Activated B cell treated with CpG ODN at 0.5 μM for 24 hours (primary cell): ENCODE measurements at regions not wholly inside any gene's neighbourhood (a gene's known extent, or its start where the extent isn't known, plus 50 kb on each side); places are given as distances from the start of the nearest gene placed in this dataset.
A peak's percentile ranks its signal among the peaks of the same experiment; 100 is the strongest.

Source experiments
- ATAC-seq: fragments of 200-7000 bp; cut with Tn5 transposase; one replicate; pipeline ENCODE4 v1.10.0; 2021; ENCODE audit warnings: low read depth, mild to moderate bottlenecking, moderate library complexity
- CTCF ChIA-PET: fragments of 350-600 bp; sonication (Branson Sonifier 250); formaldehyde crosslinking; loops from one replicate; lab custom pipeline; 2021; ENCODE audit warnings: antibody characterized with exemption; lab: Charles Lee
- POLR2A ChIA-PET: fragments of 350-600 bp; sonication (Branson Sonifier 250); formaldehyde crosslinking; loops from one replicate; lab custom pipeline; 2021; ENCODE audit warnings: antibody characterized with exemption; lab: Charles Lee
- DNase-seq: peaks from one replicate; pipeline ENCODE4 v3.0.0; 2022
- H3K27ac Mint-ChIP-seq: one replicate; pipeline ENCODE4 v1.8.0; 2020; ENCODE audit warnings: mixed read lengths
- H3K27me3 Mint-ChIP-seq: one replicate; pipeline ENCODE4 v1.8.0; 2021; ENCODE audit warnings: mixed read lengths
- H3K36me3 Mint-ChIP-seq: one replicate; pipeline ENCODE4 v1.8.0; 2021; ENCODE audit warnings: low read depth, mixed read lengths
- H3K4me1 Mint-ChIP-seq: one replicate; pipeline ENCODE4 v1.8.0; 2021; ENCODE audit warnings: mixed read lengths
- H3K4me3 Mint-ChIP-seq: one replicate; pipeline ENCODE4 v1.8.0; 2020; ENCODE audit warnings: mild to moderate bottlenecking, mixed read lengths
- H3K9me3 Mint-ChIP-seq: one replicate; pipeline ENCODE4 v1.8.0; 2020; ENCODE audit warnings: mixed read lengths
- intact Hi-C: fragments of 100-400 bp; cut with micrococcal nuclease; formaldehyde crosslinking; loops from one replicate; pipeline ENCODE4 v1.15.1; 2024
- TF ChIP-seq, protein P1 (sequence below): fragments of 200-600 bp; IDR thresholded peaks from one replicate; pipeline ENCODE4 v1.8.0; 2022; ENCODE audit warnings: antibody characterized with exemption, mild to moderate bottlenecking

- TF ChIP-seq, protein P1, sequence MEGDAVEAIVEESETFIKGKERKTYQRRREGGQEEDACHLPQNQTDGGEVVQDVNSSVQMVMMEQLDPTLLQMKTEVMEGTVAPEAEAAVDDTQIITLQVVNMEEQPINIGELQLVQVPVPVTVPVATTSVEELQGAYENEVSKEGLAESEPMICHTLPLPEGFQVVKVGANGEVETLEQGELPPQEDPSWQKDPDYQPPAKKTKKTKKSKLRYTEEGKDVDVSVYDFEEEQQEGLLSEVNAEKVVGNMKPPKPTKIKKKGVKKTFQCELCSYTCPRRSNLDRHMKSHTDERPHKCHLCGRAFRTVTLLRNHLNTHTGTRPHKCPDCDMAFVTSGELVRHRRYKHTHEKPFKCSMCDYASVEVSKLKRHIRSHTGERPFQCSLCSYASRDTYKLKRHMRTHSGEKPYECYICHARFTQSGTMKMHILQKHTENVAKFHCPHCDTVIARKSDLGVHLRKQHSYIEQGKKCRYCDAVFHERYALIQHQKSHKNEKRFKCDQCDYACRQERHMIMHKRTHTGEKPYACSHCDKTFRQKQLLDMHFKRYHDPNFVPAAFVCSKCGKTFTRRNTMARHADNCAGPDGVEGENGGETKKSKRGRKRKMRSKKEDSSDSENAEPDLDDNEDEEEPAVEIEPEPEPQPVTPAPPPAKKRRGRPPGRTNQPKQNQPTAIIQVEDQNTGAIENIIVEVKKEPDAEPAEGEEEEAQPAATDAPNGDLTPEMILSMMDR = no peak
- H3K4me1 Mint-ChIP-seq = peaks cover 30% of the 10 kb centered on the region
- ChIA-PET POLR2A (interaction anchor here (1.3 kb wide), 1 partner anchor 10 kb away, joined by 3 read pairs; no protein-coding TSS in a partner anchor), CTCF (interaction anchor here (1.8 to 2.2 kb wide), 2 partner anchors 10 to 321 kb away, joined by 5 to 15 read pairs; no protein-coding TSS in a partner anchor)
- DNase-seq = no peak
- peaks cover 4% of the 10 kb centered on the region for H3K9me3 Mint-ChIP-seq
- no peak for ATAC-seq
- H3K4me3 Mint-ChIP-seq = no peak overlapping the region
- intact Hi-C loops = no loop called here
- no peak overlapping the region for H3K27ac Mint-ChIP-seq
- H3K36me3 Mint-ChIP-seq = no peaks in the 10 kb centered on the region
- peaks cover 2% of the 10 kb centered on the region for H3K27me3 Mint-ChIP-seq
Measured at GRCh38 chr13:30141775-30142485, 165.4 kb downstream of the KATNAL1 start.

- ATAC-seq (peak; percentile 53), DNase-seq (no peak)
- peaks cover 21% of the 10 kb centered on the region for H3K4me1 Mint-ChIP-seq
- peaks cover 2% of the 10 kb centered on the region for H3K27me3 Mint-ChIP-seq
- intact Hi-C loops = no loop called here
- H3K4me3 Mint-ChIP-seq = peak overlapping the region; percentile 24
- TF ChIP-seq, protein P1 = no peak
- H3K9me3 Mint-ChIP-seq = peaks cover 4% of the 10 kb centered on the region
- H3K36me3 Mint-ChIP-seq = no peaks in the 10 kb centered on the region
- H3K27ac Mint-ChIP-seq = peak overlapping the region; percentile 46
- ChIA-PET POLR2A (interaction anchor here (0.6 to 1.2 kb wide), 4 partner anchors 36 to 409 kb away, joined by 5 to 13 read pairs (median 8); no protein-coding TSS in a partner anchor), CTCF (no interaction called here)
Measured at GRCh38 chr13:30140973-30141372, 166.4 kb downstream of the KATNAL1 start.

DNA sequence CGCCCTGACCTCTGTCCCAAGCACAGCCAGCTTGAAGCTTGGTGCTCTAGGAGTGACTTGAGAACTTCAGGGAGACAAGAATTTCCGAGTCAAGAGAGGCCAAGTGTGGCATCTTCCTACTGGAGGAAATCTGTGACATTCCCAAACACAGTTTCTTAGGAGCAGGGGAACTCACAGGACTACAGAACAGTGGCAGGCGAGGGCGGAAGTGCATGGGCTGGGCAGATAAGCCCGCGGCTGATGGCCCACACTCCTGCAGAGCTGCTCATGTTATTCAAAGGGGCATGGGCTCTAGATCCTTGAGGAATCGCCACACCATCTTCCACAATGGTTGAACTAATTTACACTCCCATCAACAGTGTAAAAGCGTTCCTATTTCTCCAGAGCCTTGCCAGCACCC, 168.8 kb downstream of the KATNAL1 start:
- Mint-ChIP-seq H3K27ac (no peak overlapping the region), H3K4me1 (peaks cover 15% of the 10 kb centered on the region), H3K36me3 (no peaks in the 10 kb centered on the region), H3K4me3 (no peak overlapping the region), H3K9me3 (no peaks in the 10 kb centered on the region), H3K27me3 (peaks cover 2% of the 10 kb centered on the region)
- TF ChIP-seq, protein P1 = no peak
- POLR2A ChIA-PET = no interaction called here
- CTCF ChIA-PET = no interaction called here
- DNase-seq (no peak), ATAC-seq (no peak)
- intact Hi-C loops = no loop called here

DNA sequence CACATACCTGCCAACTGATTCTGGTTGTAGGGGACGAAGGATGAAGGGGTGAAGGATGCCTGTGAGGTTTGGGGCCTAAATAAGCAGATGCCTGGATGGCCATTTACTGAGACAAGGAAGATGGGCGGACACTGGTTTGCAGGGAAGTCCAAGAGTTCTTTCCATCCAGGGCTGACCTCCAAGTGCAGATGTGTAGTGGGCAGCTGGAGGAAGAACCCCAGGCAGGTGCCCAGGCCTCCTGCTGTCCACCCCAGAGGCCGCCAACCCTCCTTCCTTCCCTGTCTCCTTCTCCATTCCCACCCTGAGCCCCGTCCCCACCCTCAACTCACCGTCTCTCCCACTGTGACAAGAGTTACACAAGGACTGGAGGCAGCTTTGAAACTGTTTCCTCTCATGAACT, 171.5 kb downstream of the KATNAL1 start:
- Mint-ChIP-seq H3K36me3 (no peaks in the 10 kb centered on the region), H3K27ac (no peak overlapping the region), H3K27me3 (peaks cover under 1% of the 10 kb centered on the region), H3K4me1 (peaks cover 3% of the 10 kb centered on the region), H3K4me3 (no peak overlapping the region), H3K9me3 (no peaks in the 10 kb centered on the region)
- POLR2A ChIA-PET = no interaction called here
- intact Hi-C loops = no loop called here
- TF ChIP-seq, protein P1 = no peak
- DNase-seq = no peak
- CTCF ChIA-PET = interaction anchor here (0.6 kb wide), 1 partner anchor 527 kb away, joined by 3 read pairs; no protein-coding TSS in a partner anchor
- ATAC-seq = no peak

DNA sequence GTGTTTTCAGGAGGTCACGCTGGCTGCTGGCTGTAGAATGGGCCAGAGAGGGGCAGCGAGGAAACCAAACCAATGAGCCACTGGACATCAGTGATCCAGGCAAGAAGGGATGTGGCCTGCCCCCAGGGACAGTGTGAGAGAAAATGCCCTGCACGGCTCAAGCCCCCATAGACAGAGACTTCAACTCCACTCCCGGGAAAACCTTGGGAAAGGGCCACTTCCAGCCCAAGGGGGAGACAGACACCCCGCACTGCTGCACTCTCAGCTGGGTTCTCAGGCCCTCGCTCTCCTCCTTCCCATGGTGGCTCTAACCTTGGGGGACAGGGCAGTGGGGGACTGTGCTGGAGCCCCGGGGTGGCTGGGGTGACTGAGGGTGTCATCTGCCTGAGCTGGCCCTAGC, 172.0 kb downstream of the KATNAL1 start:
- no peak for DNase-seq
- no peak overlapping the region for H3K4me3 Mint-ChIP-seq
- no peaks in the 10 kb centered on the region for H3K36me3 Mint-ChIP-seq
- no peaks in the 10 kb centered on the region for H3K9me3 Mint-ChIP-seq
- POLR2A ChIA-PET = no interaction called here
- H3K27me3 Mint-ChIP-seq = no peaks in the 10 kb centered on the region
- CTCF ChIA-PET = interaction anchor here (0.6 kb wide), 1 partner anchor 527 kb away, joined by 3 read pairs; no protein-coding TSS in a partner anchor
- intact Hi-C loops = no loop called here
- TF ChIP-seq, protein P1 = no peak
- ATAC-seq = no peak
- no peak overlapping the region for H3K27ac Mint-ChIP-seq
- H3K4me1 Mint-ChIP-seq = peaks cover 3% of the 10 kb centered on the region
